ENCODE measurements at regions not wholly inside any gene's neighbourhood (a gene's known extent, or its start where the extent isn't known, plus 50 kb on each side); places are given as distances from the start of the nearest gene placed in this dataset.

GRCh38 chr7:109955986-109956385 is 1134.9 kb upstream of the LRRN3 start (continued):
- TF ChIP-seq SUZ12 (IDR thresholded peaks at IDR 0.05; ENCODE audit: unreplicated experiment) (no peak), SP1 (IDR thresholded peaks at IDR 0.05; ENCODE audit: low read depth, low read length) (no peak)

GRCh38 chr7:109956916-109957315 is 1134.0 kb upstream of the LRRN3 start:
- H3K27ac ChIP-seq (ENCODE audit: control insufficient read depth, insufficient read depth) = no peak overlapping the region
- H3K9me3 ChIP-seq (replicated peaks; ENCODE audit: control insufficient read depth, insufficient read depth, low read length) = no peaks in the 10 kb centered on the region
- ChIA-PET CTCF (no interaction called here), RAD21 (ENCODE audit: unreplicated experiment) (no interaction called here), POLR2A (no interaction called here), SMC1A (ENCODE audit: uncharacterized antibody, unreplicated experiment) (no interaction called here)
- H3K9ac ChIP-seq (ENCODE audit: control insufficient read depth, insufficient read depth, low read length) = no peak overlapping the region
- no peaks in the 10 kb centered on the region; the same call in 1 of the 2 replicates for H4K20me1 ChIP-seq (ENCODE audit: control insufficient read depth, insufficient read depth)
- H3K36me3 ChIP-seq (ENCODE audit: control insufficient read depth in 2 of 2, insufficient read depth in 2 of 2, low read length in 1 of 2) = no peaks in the 10 kb centered on the region
- BruUV-seq (replicated peaks) = no TSS peak
- intact Hi-C loops (cut with micrococcal nuclease; ENCODE audit: unreplicated experiment) = no loop called here
- H3K4me1 ChIP-seq (ENCODE audit: control insufficient read depth, insufficient read depth, low read length) = no peaks in the 10 kb centered on the region
- H3K27me3 ChIP-seq (replicated peaks in 1 of 2; ENCODE audit: control insufficient read depth in 2 of 2, insufficient read depth in 2 of 2, low read length in 1 of 2) = no peaks in the 10 kb centered on the region
- no peak overlapping the region for H3K4me2 ChIP-seq (ENCODE audit: control insufficient read depth, insufficient read depth)
- H2AFZ ChIP-seq (ENCODE audit: control insufficient read depth, low read depth, low read length) = no peak overlapping the region
- no peak for DNase-seq (ENCODE audit: low read depth, low spot score)
- no peak for FAIRE-seq
- no peaks in the 10 kb centered on the region for H3K79me2 ChIP-seq (ENCODE audit: control insufficient read depth, insufficient read depth, low read length)
- no peak for ATAC-seq
- in situ Hi-C loops (cut with MboI) = no loop called here
- no peak for TF ChIP-seq USF1 (IDR thresholded peaks at IDR 0.05; ENCODE audit: borderline replicate concordance, extremely low read length, insufficient read depth, low read depth, low read length)
- no peak for TF ChIP-seq FOS (IDR thresholded peaks at IDR 0.05; ENCODE audit: borderline replicate concordance, extremely low read depth, insufficient read length)
- TF ChIP-seq, protein P1, sequence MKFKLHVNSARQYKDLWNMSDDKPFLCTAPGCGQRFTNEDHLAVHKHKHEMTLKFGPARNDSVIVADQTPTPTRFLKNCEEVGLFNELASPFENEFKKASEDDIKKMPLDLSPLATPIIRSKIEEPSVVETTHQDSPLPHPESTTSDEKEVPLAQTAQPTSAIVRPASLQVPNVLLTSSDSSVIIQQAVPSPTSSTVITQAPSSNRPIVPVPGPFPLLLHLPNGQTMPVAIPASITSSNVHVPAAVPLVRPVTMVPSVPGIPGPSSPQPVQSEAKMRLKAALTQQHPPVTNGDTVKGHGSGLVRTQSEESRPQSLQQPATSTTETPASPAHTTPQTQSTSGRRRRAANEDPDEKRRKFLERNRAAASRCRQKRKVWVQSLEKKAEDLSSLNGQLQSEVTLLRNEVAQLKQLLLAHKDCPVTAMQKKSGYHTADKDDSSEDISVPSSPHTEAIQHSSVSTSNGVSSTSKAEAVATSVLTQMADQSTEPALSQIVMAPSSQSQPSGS (IDR thresholded peaks at IDR 0.05; ENCODE audit: low read length) = no peak
- TF ChIP-seq PAX5 (IDR thresholded peaks at IDR 0.05; ENCODE audit: borderline replicate concordance, low read depth, low read length) = no peak
- H3K4me3 ChIP-seq = no peak overlapping the region
